ENCODE measurements at regions not wholly inside any gene's neighbourhood (a gene's known extent, or its start where the extent isn't known, plus 50 kb on each side); places are given as distances from the start of the nearest gene placed in this dataset.

- H3K27ac Mint-ChIP-seq (ENCODE audit: unreplicated experiment): no peak overlapping the region
These were observed 1702.5 kb upstream of the RAG2 start for GRCh38 chr11:38300570-38300969.

GRCh38 chr11:38296211-38296776 is 1698.3 kb upstream of the RAG2 start:
- H3K9me3 Mint-ChIP-seq (ENCODE audit: unreplicated experiment): peaks cover 8% of the 10 kb centered on the region
- no peaks in the 10 kb centered on the region for H3K27me3 Mint-ChIP-seq (ENCODE audit: unreplicated experiment)
- no peaks in the 10 kb centered on the region for H3K4me1 Mint-ChIP-seq (ENCODE audit: unreplicated experiment)
- H3K4me3 Mint-ChIP-seq (ENCODE audit: unreplicated experiment): no peak overlapping the region
- H3K36me3 Mint-ChIP-seq (ENCODE audit: unreplicated experiment): peaks cover 4% of the 10 kb centered on the region
- H3K27ac Mint-ChIP-seq (ENCODE audit: unreplicated experiment): no peak overlapping the region
- TF ChIP-seq CTCF (IDR thresholded peaks at IDR 0.05): no peak
- DNase-seq (ENCODE audit: extremely low spot score, unreplicated experiment): no peak

More at GRCh38 chr11:38300570-38300969, 1702.5 kb upstream of the RAG2 start:
- no peaks in the 10 kb centered on the region for H3K27me3 Mint-ChIP-seq (ENCODE audit: unreplicated experiment)
- H3K4me3 Mint-ChIP-seq (ENCODE audit: unreplicated experiment): no peak overlapping the region
- peaks cover 3% of the 10 kb centered on the region for H3K36me3 Mint-ChIP-seq (ENCODE audit: unreplicated experiment)
- peaks cover 6% of the 10 kb centered on the region for H3K9me3 Mint-ChIP-seq (ENCODE audit: unreplicated experiment)
- DNase-seq (ENCODE audit: extremely low spot score, unreplicated experiment): no peak
- peaks cover 12% of the 10 kb centered on the region for H3K4me1 Mint-ChIP-seq (ENCODE audit: unreplicated experiment)
- TF ChIP-seq CTCF (IDR thresholded peaks at IDR 0.05): no peak

GRCh38 chr11:38282718-38283117 is 1684.7 kb upstream of the RAG2 start:
- Mint-ChIP-seq H3K9me3 (ENCODE audit: unreplicated experiment) (no peaks in the 10 kb centered on the region), H3K27me3 (ENCODE audit: unreplicated experiment) (no peaks in the 10 kb centered on the region)
- no peak for DNase-seq (ENCODE audit: extremely low spot score, unreplicated experiment)

GRCh38 chr11:38278457-38279141 is 1680.6 kb upstream of the RAG2 start:
- no peak for TF ChIP-seq CTCF (IDR thresholded peaks at IDR 0.05)
- Mint-ChIP-seq H3K27ac (ENCODE audit: unreplicated experiment) (no peak overlapping the region), H3K4me3 (ENCODE audit: unreplicated experiment) (no peak overlapping the region), H3K9me3 (ENCODE audit: unreplicated experiment) (no peaks in the 10 kb centered on the region), H3K4me1 (ENCODE audit: unreplicated experiment) (peaks cover 15% of the 10 kb centered on the region), H3K36me3 (ENCODE audit: unreplicated experiment) (no peaks in the 10 kb centered on the region), H3K27me3 (ENCODE audit: unreplicated experiment) (no peaks in the 10 kb centered on the region)
- no peak for DNase-seq (ENCODE audit: extremely low spot score, unreplicated experiment)

More at GRCh38 chr11:38282718-38283117, 1684.7 kb upstream of the RAG2 start:
- Mint-ChIP-seq H3K27ac (ENCODE audit: unreplicated experiment) (no peak overlapping the region), H3K36me3 (ENCODE audit: unreplicated experiment) (no peaks in the 10 kb centered on the region), H3K4me3 (ENCODE audit: unreplicated experiment) (no peak overlapping the region), H3K4me1 (ENCODE audit: unreplicated experiment) (peaks cover 2% of the 10 kb centered on the region)
- no peak for TF ChIP-seq CTCF (IDR thresholded peaks at IDR 0.05)

- Mint-ChIP-seq H3K27me3 (ENCODE audit: unreplicated experiment) (no peaks in the 10 kb centered on the region), H3K27ac (ENCODE audit: unreplicated experiment) (peak overlapping the region; percentile 58), H3K9me3 (ENCODE audit: unreplicated experiment) (peaks cover 11% of the 10 kb centered on the region), H3K4me1 (ENCODE audit: unreplicated experiment) (peaks cover 20% of the 10 kb centered on the region), H3K4me3 (ENCODE audit: unreplicated experiment) (no peak overlapping the region), H3K36me3 (ENCODE audit: unreplicated experiment) (peaks cover 1% of the 10 kb centered on the region)
- DNase-seq (ENCODE audit: extremely low spot score, unreplicated experiment): no peak
- no peak for TF ChIP-seq CTCF (IDR thresholded peaks at IDR 0.05)
These were observed 1676.0 kb upstream of the RAG2 start for GRCh38 chr11:38274031-38274430.

All from osteocyte (in vitro differentiated cells).